ENCODE measurements at regions not wholly inside any gene's neighbourhood (a gene's known extent, or its start where the extent isn't known, plus 50 kb on each side); places are given as distances from the start of the nearest gene placed in this dataset.
"Not testable (repeated sequence)": the region's sequence is repeated elsewhere in the genome, so short reads cannot be mapped to it uniquely, and the experiment has no call there.

- in situ Hi-C loops (cut with HindIII; ENCODE audit: low sequenced_read_pairs) = no loop called here
- no peak overlapping the region for H3K4me3 ChIP-seq (ENCODE audit: low read depth, low read length)
- DNase-seq (ENCODE audit: low read depth) = no peak
- TF ChIP-seq CTCF (IDR thresholded peaks at IDR 0.05; ENCODE audit: low read depth, low read length, missing control alignments) = no peak
These were observed 341.1 kb upstream of the RUNX1 start for GRCh38 chr21:35390013-35390776.

- no peak for DNase-seq (ENCODE audit: low read depth)
- no peak for TF ChIP-seq CTCF (IDR thresholded peaks at IDR 0.05; ENCODE audit: low read depth, low read length, missing control alignments)
- no peak overlapping the region for H3K4me3 ChIP-seq (ENCODE audit: low read depth, low read length)
- in situ Hi-C loops (cut with HindIII; ENCODE audit: low sequenced_read_pairs) = no loop called here
These were observed 337.5 kb upstream of the RUNX1 start for GRCh38 chr21:35386491-35387079.

GRCh38 chr21:35384375-35384774 is 335.3 kb upstream of the RUNX1 start:
- no peak for TF ChIP-seq CTCF (IDR thresholded peaks at IDR 0.05; ENCODE audit: low read depth, low read length, missing control alignments)
- no peak for DNase-seq (ENCODE audit: low read depth)
- H3K4me3 ChIP-seq (ENCODE audit: low read depth, low read length) = no peak overlapping the region
- in situ Hi-C loops (cut with HindIII; ENCODE audit: low sequenced_read_pairs) = no loop called here

GRCh38 chr21:35382696-35383095 is 333.6 kb upstream of the RUNX1 start:
- DNase-seq (ENCODE audit: low read depth) = no peak
- H3K4me3 ChIP-seq (ENCODE audit: low read depth, low read length) = no peak overlapping the region
- in situ Hi-C loops (cut with HindIII; ENCODE audit: low sequenced_read_pairs) = no loop called here
- no peak for TF ChIP-seq CTCF (IDR thresholded peaks at IDR 0.05; ENCODE audit: low read depth, low read length, missing control alignments)

GRCh38 chr21:35381743-35382310 is 332.7 kb upstream of the RUNX1 start:
- DNase-seq (ENCODE audit: low read depth) = no peak
- TF ChIP-seq CTCF (IDR thresholded peaks at IDR 0.05; ENCODE audit: low read depth, low read length, missing control alignments) = no peak
- in situ Hi-C loops (cut with HindIII; ENCODE audit: low sequenced_read_pairs) = no loop called here
- no peak overlapping the region for H3K4me3 ChIP-seq (ENCODE audit: low read depth, low read length)

GRCh38 chr21:35380304-35380703 is 331.2 kb upstream of the RUNX1 start:
- H3K4me3 ChIP-seq (ENCODE audit: low read depth, low read length); DNase-seq (ENCODE audit: low read depth); in situ Hi-C loops (cut with HindIII; ENCODE audit: low sequenced_read_pairs): not testable (repeated sequence)

GRCh38 chr21:35378881-35379280 is 329.8 kb upstream of the RUNX1 start:
- in situ Hi-C loops (cut with HindIII; ENCODE audit: low sequenced_read_pairs) = no loop called here
- no peak overlapping the region for H3K4me3 ChIP-seq (ENCODE audit: low read depth, low read length)
- no peak for DNase-seq (ENCODE audit: low read depth)
- TF ChIP-seq CTCF (IDR thresholded peaks at IDR 0.05; ENCODE audit: low read depth, low read length, missing control alignments) = no peak
